ENCODE measurements at regions not wholly inside any gene's neighbourhood (a gene's known extent, or its start where the extent isn't known, plus 50 kb on each side); places are given as distances from the start of the nearest gene placed in this dataset.

DNA sequence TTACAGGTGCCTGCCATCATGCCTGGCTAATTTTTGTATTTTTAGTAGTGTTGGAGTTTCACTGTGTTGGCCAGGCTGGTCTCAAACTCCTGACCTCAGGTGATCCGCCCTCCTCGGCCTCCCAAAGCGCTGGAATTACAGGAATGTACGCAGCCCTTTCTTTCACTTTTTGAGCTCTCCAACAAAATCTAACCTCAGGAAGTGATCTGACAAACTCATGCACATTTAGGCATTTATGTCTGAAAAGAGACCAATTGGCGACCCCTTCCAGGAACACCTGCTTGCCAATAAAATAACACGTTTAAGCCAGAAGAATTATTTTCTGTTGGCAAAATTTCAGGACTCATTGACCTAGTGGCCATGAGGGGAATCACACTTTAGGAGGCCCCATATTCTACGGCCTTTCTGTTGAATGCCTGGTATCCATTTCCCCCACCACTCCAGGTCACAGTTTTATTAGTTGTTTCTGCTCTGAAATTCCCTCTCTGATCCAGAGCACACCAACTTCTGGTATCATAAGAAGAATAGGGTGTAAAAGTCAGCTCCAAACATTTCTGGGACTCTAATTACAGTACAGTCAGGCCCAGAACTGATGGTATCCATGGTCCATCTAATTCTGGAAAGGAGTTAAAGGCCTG lies 65.8 kb upstream of the FRMD4A start:
- H3K27me3 ChIP-seq (ENCODE audit: insufficient read depth, low read length, poor library complexity, severe bottlenecking), result peaks cover 4% of the 10 kb centered on the region
- H3K36me3 ChIP-seq (ENCODE audit: insufficient read depth, low read length), result no peaks in the 10 kb centered on the region
- no peaks in the 10 kb centered on the region for H3K9me3 ChIP-seq (ENCODE audit: insufficient read depth, low read depth, low read length)
- H3F3A ChIP-seq (ENCODE audit: low read depth), result no peaks in the 10 kb centered on the region
- no peak overlapping the region for H3K9ac ChIP-seq (ENCODE audit: low read depth, low read length, poor library complexity, severe bottlenecking)
- no peak for TF ChIP-seq EZH2phosphoT487 (IDR thresholded peaks at IDR 0.05; ENCODE audit: borderline replicate concordance)
- TF ChIP-seq, protein P1, sequence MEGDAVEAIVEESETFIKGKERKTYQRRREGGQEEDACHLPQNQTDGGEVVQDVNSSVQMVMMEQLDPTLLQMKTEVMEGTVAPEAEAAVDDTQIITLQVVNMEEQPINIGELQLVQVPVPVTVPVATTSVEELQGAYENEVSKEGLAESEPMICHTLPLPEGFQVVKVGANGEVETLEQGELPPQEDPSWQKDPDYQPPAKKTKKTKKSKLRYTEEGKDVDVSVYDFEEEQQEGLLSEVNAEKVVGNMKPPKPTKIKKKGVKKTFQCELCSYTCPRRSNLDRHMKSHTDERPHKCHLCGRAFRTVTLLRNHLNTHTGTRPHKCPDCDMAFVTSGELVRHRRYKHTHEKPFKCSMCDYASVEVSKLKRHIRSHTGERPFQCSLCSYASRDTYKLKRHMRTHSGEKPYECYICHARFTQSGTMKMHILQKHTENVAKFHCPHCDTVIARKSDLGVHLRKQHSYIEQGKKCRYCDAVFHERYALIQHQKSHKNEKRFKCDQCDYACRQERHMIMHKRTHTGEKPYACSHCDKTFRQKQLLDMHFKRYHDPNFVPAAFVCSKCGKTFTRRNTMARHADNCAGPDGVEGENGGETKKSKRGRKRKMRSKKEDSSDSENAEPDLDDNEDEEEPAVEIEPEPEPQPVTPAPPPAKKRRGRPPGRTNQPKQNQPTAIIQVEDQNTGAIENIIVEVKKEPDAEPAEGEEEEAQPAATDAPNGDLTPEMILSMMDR (conservative IDR thresholded peaks at IDR 0.05; ENCODE audit: low read length), result peak; percentile 58
- H3K4me1 ChIP-seq (ENCODE audit: insufficient read depth, low read length, poor library complexity, severe bottlenecking), result no peaks in the 10 kb centered on the region
- H3K9me2 ChIP-seq (replicated peaks; ENCODE audit: low read depth, low read length), result no peaks in the 10 kb centered on the region
- no peak overlapping the region for H3K4me2 ChIP-seq (ENCODE audit: low read depth, low read length, poor library complexity, severe bottlenecking)
- H3K79me2 ChIP-seq (ENCODE audit: insufficient read depth, low read length), result no peaks in the 10 kb centered on the region
- H3K4me3 ChIP-seq (ENCODE audit: low read length, poor library complexity, severe bottlenecking), result no peak overlapping the region
- H4K20me1 ChIP-seq (ENCODE audit: insufficient read depth, low read length, poor library complexity, severe bottlenecking), result no peaks in the 10 kb centered on the region
- H2AFZ ChIP-seq (ENCODE audit: low read length), result no peak overlapping the region

DNA sequence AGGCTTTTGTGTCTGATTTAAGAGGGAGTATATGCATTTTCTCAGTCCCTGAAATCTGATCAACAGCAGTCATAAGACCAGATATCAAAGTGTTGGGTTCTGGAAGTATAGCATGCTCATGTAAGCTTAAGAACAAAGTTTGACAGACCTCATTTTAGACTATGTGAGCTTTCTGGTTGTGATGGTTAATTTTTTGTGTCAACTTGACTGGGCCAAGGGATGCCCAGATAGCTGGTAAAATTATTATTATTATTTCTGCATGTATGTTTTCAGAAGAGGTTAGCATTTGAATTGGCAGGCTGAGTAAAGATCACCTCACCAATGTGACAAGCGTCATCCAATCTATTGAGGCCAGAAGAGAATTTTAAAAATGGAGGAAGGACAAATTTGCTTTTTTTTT lies 63.5 kb upstream of the FRMD4A start:
- Histone ChIP-seq H4K20me1 (ENCODE audit: insufficient read depth, low read length, poor library complexity, severe bottlenecking) (no peaks in the 10 kb centered on the region), H3K9me2 (replicated peaks; ENCODE audit: low read depth, low read length) (no peaks in the 10 kb centered on the region), H3K79me2 (ENCODE audit: insufficient read depth, low read length) (no peaks in the 10 kb centered on the region), H3K4me1 (ENCODE audit: insufficient read depth, low read length, poor library complexity, severe bottlenecking) (no peaks in the 10 kb centered on the region), H3K4me2 (ENCODE audit: low read depth, low read length, poor library complexity, severe bottlenecking) (no peak overlapping the region), H3K27me3 (ENCODE audit: insufficient read depth, low read length, poor library complexity, severe bottlenecking) (no peaks in the 10 kb centered on the region), H3K36me3 (ENCODE audit: insufficient read depth, low read length) (no peaks in the 10 kb centered on the region), H3K4me3 (ENCODE audit: low read length, poor library complexity, severe bottlenecking) (no peak overlapping the region), H3K9me3 (ENCODE audit: insufficient read depth, low read depth, low read length) (no peaks in the 10 kb centered on the region), H3K9ac (ENCODE audit: low read depth, low read length, poor library complexity, severe bottlenecking) (no peak overlapping the region), H3F3A (ENCODE audit: low read depth) (no peaks in the 10 kb centered on the region), H2AFZ (ENCODE audit: low read length) (no peak overlapping the region)
- TF ChIP-seq, protein P1 (conservative IDR thresholded peaks at IDR 0.05; ENCODE audit: low read length), result no peak
- no peak for TF ChIP-seq EZH2phosphoT487 (IDR thresholded peaks at IDR 0.05; ENCODE audit: borderline replicate concordance)

DNA sequence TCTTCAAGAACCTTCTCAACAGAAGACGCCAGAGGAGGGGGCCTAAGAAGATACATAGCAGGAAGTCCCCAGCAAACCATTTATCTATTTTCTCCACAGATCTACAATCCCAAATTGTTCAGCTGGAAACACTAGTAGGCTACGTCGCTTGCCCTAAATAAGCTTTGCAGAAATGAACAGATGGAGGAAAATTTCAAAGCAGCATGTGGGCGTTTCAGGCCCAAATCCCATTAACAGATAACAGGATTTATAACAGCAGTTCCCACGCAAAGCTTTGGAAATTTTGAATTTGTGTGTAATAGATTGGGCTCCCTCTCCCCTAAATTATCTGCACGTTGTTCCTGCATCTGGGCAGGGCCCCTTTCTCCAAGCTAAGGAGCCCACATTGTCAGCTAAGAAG lies 60.6 kb upstream of the FRMD4A start:
- Histone ChIP-seq H3K27me3 (ENCODE audit: insufficient read depth, low read length, poor library complexity, severe bottlenecking) (no peaks in the 10 kb centered on the region), H4K20me1 (ENCODE audit: insufficient read depth, low read length, poor library complexity, severe bottlenecking) (no peaks in the 10 kb centered on the region), H3K9me2 (replicated peaks; ENCODE audit: low read depth, low read length) (no peaks in the 10 kb centered on the region), H3K36me3 (ENCODE audit: insufficient read depth, low read length) (no peaks in the 10 kb centered on the region), H3K9me3 (ENCODE audit: insufficient read depth, low read depth, low read length) (no peaks in the 10 kb centered on the region), H3K4me2 (ENCODE audit: low read depth, low read length, poor library complexity, severe bottlenecking) (no peak overlapping the region), H3K4me1 (ENCODE audit: insufficient read depth, low read length, poor library complexity, severe bottlenecking) (no peaks in the 10 kb centered on the region), H3K4me3 (ENCODE audit: low read length, poor library complexity, severe bottlenecking) (no peak overlapping the region), H2AFZ (ENCODE audit: low read length) (no peak overlapping the region), H3K79me2 (ENCODE audit: insufficient read depth, low read length) (no peaks in the 10 kb centered on the region), H3F3A (ENCODE audit: low read depth) (no peaks in the 10 kb centered on the region), H3K9ac (ENCODE audit: low read depth, low read length, poor library complexity, severe bottlenecking) (no peak overlapping the region)
- TF ChIP-seq EZH2phosphoT487 (IDR thresholded peaks at IDR 0.05; ENCODE audit: borderline replicate concordance), result no peak
- TF ChIP-seq, protein P1 (conservative IDR thresholded peaks at IDR 0.05; ENCODE audit: low read length), result no peak

All from Loucy (cell line).